NCI-H1417 treated with DMSO at 0.1 percent for 48 hours (cell line): ENCODE measurements at regions not wholly inside any gene's neighbourhood (a gene's known extent, or its start where the extent isn't known, plus 50 kb on each side); places are given as distances from the start of the nearest gene placed in this dataset.

ENCODE experiments used
- DNase-seq: peaks from one replicate; lab custom pipeline; 2025; lab: John Stamatoyannopoulos, UW

GRCh38 chr15:97174886-97175540 lies 785.5 kb upstream of the ARRDC4 start:
- no peak for DNase-seq

GRCh38 chr15:97177151-97177577 lies 783.3 kb upstream of the ARRDC4 start:
- DNase-seq = no peak

GRCh38 chr15:97182581-97182980 lies 777.9 kb upstream of the ARRDC4 start:
- DNase-seq = no peak

- no peak for DNase-seq
These were observed 771.2 kb upstream of the ARRDC4 start for GRCh38 chr15:97189162-97189780.

- DNase-seq = no peak
These were observed 765.8 kb upstream of the ARRDC4 start for GRCh38 chr15:97194750-97195149.

DNA sequence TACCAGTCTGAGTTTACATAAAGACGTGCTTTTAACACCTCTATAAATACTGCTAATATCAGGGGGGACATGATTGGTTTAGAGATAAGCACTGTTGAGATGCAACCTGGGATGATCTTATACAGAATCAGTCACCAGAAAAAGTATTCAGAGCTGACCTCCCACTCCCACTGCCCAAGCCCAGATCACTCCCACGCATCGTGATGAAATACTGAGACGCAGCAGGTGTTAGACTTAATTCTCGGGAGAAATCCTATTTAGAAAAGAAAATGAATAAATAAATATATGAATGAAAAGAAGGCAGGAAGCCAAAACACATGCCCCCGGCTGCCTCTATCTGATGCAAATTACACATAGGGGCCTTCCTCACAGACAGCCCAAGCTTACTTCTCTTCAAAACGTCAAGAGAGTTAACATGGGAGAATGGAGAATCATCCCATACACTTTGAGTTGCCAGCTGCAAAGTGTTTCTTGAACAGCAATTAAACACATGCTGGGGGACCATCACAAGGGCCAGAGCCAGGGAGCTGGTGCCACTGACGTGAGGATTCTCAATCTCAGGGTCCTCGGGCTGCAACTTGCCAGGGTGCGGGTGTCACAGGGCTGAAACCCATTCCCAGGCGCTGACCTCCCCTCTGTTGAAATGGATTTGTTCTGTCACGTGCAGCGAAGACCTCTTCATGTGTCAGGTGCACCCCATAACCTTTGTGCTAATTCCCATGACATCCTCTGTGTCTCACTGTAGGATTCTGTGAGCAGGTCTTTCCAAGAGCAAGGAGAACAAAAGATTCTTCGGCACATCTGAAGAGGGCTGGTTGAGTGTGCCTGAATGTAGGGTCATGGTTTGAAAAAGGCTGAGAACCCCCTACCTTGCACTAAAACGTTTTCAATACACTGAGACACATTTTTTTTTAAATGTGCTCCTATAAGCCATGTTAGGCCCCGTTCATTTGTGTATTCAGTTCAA lies 764.2 kb upstream of the ARRDC4 start:
- no peak for DNase-seq

DNA sequence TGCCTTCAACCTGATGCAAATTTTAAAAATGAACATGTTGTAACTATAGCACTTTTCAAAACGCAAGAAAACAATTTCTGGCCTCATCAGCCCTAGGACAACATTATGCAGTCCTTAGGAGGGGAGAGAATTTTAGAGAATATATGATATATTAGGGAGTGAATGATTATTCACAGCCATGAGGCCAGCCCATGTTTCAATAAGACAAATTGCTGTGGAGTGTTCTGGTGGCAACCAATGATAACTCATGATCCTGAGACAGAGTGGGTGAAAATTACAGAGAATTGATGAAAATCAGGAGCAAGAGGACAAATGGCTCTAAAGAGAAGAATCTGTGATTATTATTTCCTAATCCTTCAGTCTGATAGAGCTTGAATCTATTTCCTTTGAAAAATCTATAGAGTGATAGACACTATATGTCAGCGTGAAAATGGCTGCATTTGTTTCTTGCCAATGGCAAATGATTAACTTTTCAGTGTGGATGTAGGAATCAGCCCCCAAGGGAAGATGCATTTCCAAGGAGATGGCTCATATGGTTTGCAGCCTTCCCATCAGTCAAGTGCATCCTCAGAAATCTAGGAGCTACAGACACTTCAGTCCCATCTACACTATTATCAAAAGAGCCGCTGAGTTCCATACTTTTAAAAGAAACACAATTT lies 761.0 kb upstream of the ARRDC4 start:
- DNase-seq = no peak

DNA sequence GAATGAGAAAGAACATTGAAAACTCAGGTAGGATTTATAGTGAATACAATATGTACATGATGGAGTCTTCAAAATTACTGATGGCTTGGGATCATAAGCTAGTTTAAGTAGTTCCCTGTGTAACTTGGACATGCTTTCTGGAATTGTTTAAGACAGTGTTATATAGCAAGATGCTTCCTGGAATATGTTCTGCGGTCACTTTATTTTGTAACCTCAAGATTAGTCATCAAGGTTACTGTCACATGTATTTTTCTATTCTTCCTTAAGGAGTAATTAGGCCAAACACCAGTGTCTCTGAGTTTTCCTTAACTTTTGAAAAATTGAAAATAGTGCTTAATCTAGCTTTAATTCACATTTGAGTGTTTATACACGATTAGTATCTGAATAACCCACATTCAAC lies 760.3 kb upstream of the ARRDC4 start:
- no peak for DNase-seq

DNA sequence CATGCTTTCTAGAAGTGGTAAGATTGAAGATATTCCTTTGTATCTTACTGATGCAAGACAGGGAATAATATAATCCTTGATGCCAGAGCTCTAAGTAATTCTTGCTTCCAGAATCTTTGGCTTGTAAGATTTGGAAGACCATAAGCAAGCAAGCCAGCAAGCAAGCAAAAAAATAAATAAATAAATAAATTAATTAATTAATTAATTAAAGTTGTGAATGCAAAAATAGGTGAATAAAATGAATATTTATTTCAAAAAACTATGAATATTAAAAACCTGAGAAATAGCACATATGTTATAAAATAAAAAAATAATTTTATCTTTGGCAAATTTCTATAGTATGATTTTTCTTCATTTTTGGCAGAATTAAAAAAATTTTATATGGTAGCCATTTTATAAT lies 750.2 kb upstream of the ARRDC4 start:
- no peak for DNase-seq

DNA sequence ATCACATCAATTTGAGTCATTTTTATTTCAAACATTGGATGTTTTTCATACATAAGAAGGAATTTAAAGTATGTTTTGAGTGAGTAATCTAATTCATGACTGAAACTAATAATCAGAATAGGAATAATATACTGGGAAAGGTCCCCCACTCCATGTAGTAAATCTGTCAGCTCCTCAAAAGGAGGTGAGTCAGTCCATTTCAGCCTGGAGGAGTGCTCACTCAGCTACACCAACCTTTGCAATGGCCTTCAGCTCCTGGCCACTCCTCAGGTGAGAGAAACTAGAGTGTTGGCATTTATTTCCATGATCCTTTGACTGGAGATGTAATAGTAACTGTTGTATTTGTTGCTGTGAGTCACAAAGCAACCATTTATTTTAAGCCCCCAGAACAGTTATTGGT lies 744.9 kb upstream of the ARRDC4 start:
- no peak for DNase-seq

DNA sequence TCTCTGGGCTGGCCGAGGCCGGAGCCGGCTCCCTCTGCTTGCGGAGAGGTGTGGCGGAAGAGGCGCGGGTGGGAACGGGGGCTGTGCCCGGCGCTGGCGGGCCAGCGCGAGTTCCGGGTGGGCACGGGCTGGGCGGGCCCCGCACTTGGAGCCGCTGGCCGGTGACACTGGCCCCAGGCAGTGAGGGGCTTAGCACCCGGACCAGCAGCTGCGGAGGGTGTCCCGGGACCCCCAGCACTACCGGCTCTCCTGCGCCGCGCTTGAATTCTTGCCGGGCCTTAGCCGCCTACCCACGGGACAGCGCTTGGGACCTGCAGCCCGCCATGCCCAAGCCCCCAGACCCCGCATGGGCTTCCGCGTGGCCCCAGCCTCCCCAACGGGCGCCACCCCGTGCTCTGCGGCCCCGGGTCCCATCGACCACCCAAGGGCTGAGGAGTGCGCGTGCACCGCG lies 736.3 kb upstream of the ARRDC4 start:
- DNase-seq = no peak

GRCh38 chr15:97234851-97235610 lies 725.5 kb upstream of the ARRDC4 start:
- DNase-seq = peak; percentile 24

DNA sequence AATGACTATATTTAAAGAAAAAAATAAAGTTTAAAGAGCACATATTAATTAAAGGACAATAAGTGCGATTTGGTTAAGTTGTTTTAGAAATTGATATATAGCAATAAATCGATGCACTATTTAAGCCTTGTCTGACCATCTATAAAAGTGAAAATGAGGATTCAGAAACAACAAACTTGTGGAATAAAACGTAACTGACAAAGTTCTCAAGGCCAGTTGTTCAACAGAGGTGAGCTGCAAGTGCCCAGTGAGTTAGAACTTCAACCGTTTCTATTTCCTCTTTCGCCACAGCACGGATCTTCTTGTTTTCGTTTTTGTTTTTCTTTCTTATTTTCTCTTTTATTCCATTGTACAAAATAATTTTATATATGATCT lies 724.9 kb upstream of the ARRDC4 start:
- no peak for DNase-seq

DNA sequence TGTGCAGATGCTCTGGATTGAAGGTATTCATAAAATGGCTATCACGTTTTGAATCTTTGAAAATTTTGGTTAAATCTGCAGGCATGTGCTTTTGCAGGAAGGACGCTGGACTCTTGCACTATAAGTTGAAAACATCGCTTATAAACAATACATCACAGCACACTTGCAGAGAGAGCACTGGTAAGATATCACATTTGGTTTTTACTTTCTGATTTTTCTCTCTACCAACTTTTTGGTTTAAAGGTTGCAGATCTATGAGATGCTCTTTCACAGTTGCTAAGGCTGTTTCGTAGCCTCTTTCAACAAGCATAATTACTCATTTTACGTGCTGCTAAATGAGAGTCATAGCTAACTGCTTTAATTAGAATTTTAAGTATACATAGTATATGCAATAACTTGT lies 724.4 kb upstream of the ARRDC4 start:
- no peak for DNase-seq

DNA sequence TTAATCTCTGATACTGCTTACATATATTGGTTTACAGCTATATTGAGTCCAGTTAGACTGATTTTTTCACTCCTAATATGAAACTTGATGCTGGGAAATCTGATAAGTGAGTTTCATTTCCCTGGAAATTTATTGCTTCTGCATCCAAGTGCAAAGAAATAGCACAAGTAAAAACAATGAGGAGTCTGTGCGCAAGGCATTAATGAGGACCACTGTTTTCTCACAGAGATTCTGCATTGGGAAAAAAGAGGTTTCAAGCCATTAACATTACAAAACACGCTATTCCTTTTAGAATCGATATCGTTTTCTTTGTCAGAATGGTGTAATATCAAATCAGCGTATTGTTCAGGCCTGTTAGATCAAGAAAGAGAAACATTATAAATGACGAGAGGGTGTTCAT lies 723.3 kb upstream of the ARRDC4 start:
- DNase-seq = no peak

DNA sequence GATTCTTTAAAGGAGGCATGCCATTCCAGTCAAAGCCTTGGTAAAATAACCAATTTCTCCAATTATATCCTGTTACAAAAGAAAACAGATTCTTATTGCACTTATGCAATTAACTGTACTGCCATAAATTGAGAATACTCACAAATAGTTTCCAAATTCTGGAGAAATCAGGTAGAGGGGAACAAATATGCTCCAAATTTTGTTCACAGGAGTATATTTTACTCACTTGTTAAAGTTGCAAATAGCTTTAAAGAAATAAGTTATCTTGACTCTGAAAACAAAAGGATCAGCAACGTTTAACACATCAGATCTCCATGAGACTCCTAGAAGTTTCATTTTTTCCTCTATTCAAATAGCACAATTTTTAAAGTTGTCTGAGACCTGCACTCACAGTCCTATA lies 712.1 kb upstream of the ARRDC4 start:
- no peak for DNase-seq

- DNase-seq = no peak
These were observed 700.6 kb upstream of the ARRDC4 start for GRCh38 chr15:97259943-97260342.

- DNase-seq = no peak
These were observed 659.3 kb upstream of the ARRDC4 start for GRCh38 chr15:97301166-97301565.

- DNase-seq = no peak
These were observed 644.1 kb upstream of the ARRDC4 start for GRCh38 chr15:97316362-97316761.

GRCh38 chr15:97317163-97317562 lies 643.3 kb upstream of the ARRDC4 start:
- no peak for DNase-seq

DNA sequence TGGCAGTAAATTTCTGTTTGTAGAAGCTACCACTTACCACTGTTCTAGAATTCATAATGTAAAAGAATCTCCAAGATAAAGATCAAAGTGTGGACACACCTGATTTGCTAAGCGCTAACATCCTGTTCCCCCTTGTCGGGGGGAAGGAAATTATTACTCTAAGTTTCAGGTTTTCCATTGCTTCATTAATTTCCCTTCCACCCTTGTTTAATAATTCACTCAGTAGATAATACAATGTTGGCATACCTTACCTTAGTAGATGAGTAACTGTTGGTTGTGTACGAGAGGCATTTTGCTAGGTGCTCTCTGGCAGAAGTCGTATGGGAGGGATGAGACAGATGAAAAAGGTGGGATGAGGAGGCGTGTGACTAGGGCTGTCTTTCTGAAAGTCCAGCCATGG lies 641.2 kb upstream of the ARRDC4 start:
- no peak for DNase-seq

- no peak for DNase-seq
These were observed 614.3 kb upstream of the ARRDC4 start for GRCh38 chr15:97346221-97346620.
